SU-DHL-6 (cell line): ENCODE measurements at regions not wholly inside any gene's neighbourhood (a gene's known extent, or its start where the extent isn't known, plus 50 kb on each side); places are given as distances from the start of the nearest gene placed in this dataset.

Experiments
- CTCF ChIP-seq: fragments of 200-600 bp; sonication (generic); IDR thresholded peaks from one replicate; pipeline ENCODE4 v1.5.1; 2017; ENCODE audit warnings: antibody characterized with exemption, mild to moderate bottlenecking, low read length, moderate library complexity; ENCODE audit not compliant: insufficient read depth, poor library complexity, severe bottlenecking
- EZH2phosphoT487 ChIP-seq: fragments of 200-600 bp; sonication (generic), shearing (Covaris generic); conservative IDR thresholded peaks from 2 replicates; pipeline ENCODE4 v1.6.1; 2018; ENCODE audit warnings: mild to moderate bottlenecking, antibody characterized with exemption, low read length, moderate library complexity, mixed read lengths

- no peak for TF ChIP-seq CTCF
- TF ChIP-seq EZH2phosphoT487, result no peak
Measured at GRCh38 chr16:35873472-35873871, 2414.1 kb downstream of the TP53TG3F start.
